BLaER1 treated with 17β-estradiol and CSF1 and Interleukin-3, amounts not matched to agents 10 nM and 100 nM (cell line): ENCODE measurements at regions not wholly inside any gene's neighbourhood (a gene's known extent, or its start where the extent isn't known, plus 50 kb on each side); places are given as distances from the start of the nearest gene placed in this dataset.
A peak's percentile ranks its signal among the peaks of the same experiment; 100 is the strongest.

Experiments used
- H3K27ac ChIP-seq, 11 experiments: shearing (Covaris generic); formaldehyde crosslinking; 2 replicates each; pipeline ENCODE4 v1.8.1; 2022
- H3K27me3 ChIP-seq, 11 experiments: shearing (Covaris generic); formaldehyde crosslinking; 2 replicates each; pipeline ENCODE4 v1.8.1; 2022
- H3K36me3 ChIP-seq, 11 experiments: shearing (Covaris generic); formaldehyde crosslinking; 2 replicates each; pipeline ENCODE4 v1.8.1; 2022
- H3K4me1 ChIP-seq, 10 experiments: shearing (Covaris generic); formaldehyde crosslinking; 2 replicates each; pipeline ENCODE4 v1.8.1; 2022
- H3K4me2 ChIP-seq, 11 experiments: shearing (Covaris generic); formaldehyde crosslinking; 2 replicates each; pipeline ENCODE4 v1.8.1; 2022
- H3K4me3 ChIP-seq, 10 experiments: shearing (Covaris generic); formaldehyde crosslinking; 2 replicates each; pipeline ENCODE4 v1.8.1; 2022
- H3K9ac ChIP-seq, 11 experiments: shearing (Covaris generic); formaldehyde crosslinking; 2 replicates each; pipeline ENCODE4 v1.8.1; 2022
- H3K9me3 ChIP-seq, 11 experiments: shearing (Covaris generic); formaldehyde crosslinking; replicated peaks in 1 of 11; 2 replicates each; pipeline ENCODE4 v1.8.1; 2022
- H4K20me1 ChIP-seq, 11 experiments: shearing (Covaris generic); formaldehyde crosslinking; 2 replicates each; pipeline ENCODE4 v1.8.1; 2022
- Cebpa-rat ChIP-seq, 11 experiments: shearing (Covaris generic); IDR thresholded peaks; 2 replicates each; pipeline ENCODE4 v1.8.1; 2022

DNA sequence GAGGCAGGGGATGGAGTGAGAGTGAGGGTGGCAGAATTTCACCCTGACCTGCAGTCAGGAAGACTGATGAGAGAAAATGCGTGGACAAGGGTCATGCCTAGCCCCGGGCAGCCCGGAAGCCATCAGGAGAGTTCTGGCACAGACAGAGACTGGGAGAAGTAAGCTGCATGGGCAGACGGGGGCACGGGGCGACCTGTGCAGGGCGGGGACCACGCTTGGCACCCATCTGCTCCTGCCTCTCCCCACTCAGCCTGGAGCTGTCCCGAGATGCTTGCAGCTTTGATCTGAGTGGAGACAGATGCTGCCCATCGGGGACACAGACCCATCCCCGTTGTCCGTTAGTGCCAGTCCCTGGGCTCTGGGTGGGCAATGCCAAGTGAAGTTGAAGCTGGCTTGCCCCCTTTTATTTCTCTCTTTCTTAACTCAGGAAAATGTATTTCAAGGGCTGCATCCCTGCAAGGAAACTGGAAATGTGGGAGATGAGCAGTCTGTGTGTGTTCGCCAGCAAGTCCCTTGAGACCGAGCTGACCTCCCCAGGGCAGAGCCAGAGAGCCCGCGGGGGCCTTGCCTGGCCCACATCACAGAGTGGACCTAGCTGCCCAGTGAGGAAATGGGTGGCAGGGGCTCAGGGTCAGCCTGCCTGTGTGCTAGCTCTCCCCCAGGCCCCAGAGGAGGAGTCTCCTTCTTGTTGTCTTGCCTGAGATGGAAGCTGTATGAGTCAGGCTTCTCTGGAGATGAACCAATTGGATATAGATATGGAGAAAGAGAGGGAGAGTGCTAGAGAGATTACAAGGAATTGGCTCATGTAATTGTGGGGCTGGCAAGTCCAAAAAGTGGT, 121.3 kb upstream of the C1orf174 start:
- Histone ChIP-seq H3K27me3 (peaks cover 0 to 6% (median 0%) of the 10 kb centered on the region in 11 experiments; a peak in 3 of 22 replicates), H3K4me2 (peak overlapping the region in 3 of 11 experiments; percentile 12 to 19 (median 15); a peak in 1 of 22 replicates), H3K36me3 (no peaks in the 10 kb centered on the region), H3K4me1 (peaks cover 0 to 67% (median 52%) of the 10 kb centered on the region in 10 experiments; a peak in 18 of 20 replicates), H3K27ac (no peak overlapping the region), H3K4me3 (no peak overlapping the region), H3K9ac (no peak overlapping the region), H3K9me3 (0 out of 22 replicates have a peak, but pooled peaks cover 0 to 5% (median 0%) of the 10 kb centered on the region in 11 experiments), H4K20me1 (no peaks in the 10 kb centered on the region)
- no peak for TF ChIP-seq Cebpa-rat (IDR thresholded peaks at IDR 0.05)

DNA sequence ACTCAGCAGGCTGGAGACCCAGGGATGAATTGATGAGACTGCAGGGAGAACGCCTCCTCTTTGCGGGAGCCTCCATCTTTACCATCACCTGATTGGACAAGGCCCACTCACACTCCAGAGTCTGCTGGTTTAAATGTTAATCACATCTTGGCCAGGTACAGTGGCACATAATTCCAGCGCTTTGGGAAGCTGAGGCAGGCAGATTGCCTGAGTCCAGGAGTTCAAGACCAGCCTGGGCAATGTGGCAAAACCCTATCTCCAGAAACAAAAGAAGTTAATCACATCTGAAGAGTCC, 121.8 kb upstream of the C1orf174 start:
- Histone ChIP-seq H3K9ac (no peak overlapping the region), H4K20me1 (no peaks in the 10 kb centered on the region; a peak in 1 of 22 replicates), H3K36me3 (no peaks in the 10 kb centered on the region), H3K9me3 (0 out of 22 replicates have a peak, but pooled peaks cover 0 to 5% (median 0%) of the 10 kb centered on the region in 11 experiments), H3K4me1 (peaks cover 5 to 73% (median 57%) of the 10 kb centered on the region in 10 experiments), H3K4me2 (0 out of 22 replicates have a peak overlapping the region, but pooled peaks of 1 of the 11 experiments have one; percentile 12), H3K27ac (no peak overlapping the region), H3K4me3 (no peak overlapping the region), H3K27me3 (peaks cover 0 to 12% (median 0%) of the 10 kb centered on the region in 11 experiments; a peak in 6 of 22 replicates)
- TF ChIP-seq Cebpa-rat (IDR thresholded peaks at IDR 0.05): no peak

DNA sequence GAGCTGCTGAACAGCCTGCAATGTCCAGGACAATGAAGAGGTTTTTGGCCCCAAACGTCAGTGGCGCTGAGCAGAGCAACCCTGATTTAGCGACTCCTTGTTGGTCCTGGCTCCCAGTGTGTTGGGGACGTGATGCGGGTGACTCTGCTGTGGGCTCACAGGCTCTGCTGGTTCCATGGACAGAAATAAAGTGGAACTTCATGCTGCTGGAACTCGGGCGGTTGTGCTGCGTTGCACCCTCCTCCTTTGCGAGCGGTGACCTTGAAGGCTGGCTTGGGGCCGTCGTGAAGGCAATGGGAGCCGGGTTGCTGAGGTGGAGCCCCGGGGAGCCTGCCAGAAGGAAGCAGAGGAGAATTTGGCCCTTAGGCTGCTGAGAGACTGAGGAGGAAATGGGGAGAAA, 122.6 kb upstream of the C1orf174 start:
- H3K4me2 ChIP-seq: peak overlapping the region in 8 of 11 experiments; percentile 38 to 84 (median 62); a peak in 13 of 22 replicates
- peaks cover 0 to 20% (median 0%) of the 10 kb centered on the region in 11 experiments; a peak in 6 of 22 replicates for H3K27me3 ChIP-seq
- H4K20me1 ChIP-seq: no peaks in the 10 kb centered on the region; a peak in 1 of 22 replicates
- 0 out of 22 replicates have a peak, but pooled peaks cover 0 to 5% (median 0%) of the 10 kb centered on the region in 11 experiments for H3K9me3 ChIP-seq
- no peak overlapping the region for H3K4me3 ChIP-seq
- H3K4me1 ChIP-seq: peaks cover 13 to 76% (median 61%) of the 10 kb centered on the region in 10 experiments
- no peak for TF ChIP-seq Cebpa-rat (IDR thresholded peaks at IDR 0.05)
- H3K9ac ChIP-seq: no peak overlapping the region
- no peaks in the 10 kb centered on the region for H3K36me3 ChIP-seq
- no peak overlapping the region for H3K27ac ChIP-seq

DNA sequence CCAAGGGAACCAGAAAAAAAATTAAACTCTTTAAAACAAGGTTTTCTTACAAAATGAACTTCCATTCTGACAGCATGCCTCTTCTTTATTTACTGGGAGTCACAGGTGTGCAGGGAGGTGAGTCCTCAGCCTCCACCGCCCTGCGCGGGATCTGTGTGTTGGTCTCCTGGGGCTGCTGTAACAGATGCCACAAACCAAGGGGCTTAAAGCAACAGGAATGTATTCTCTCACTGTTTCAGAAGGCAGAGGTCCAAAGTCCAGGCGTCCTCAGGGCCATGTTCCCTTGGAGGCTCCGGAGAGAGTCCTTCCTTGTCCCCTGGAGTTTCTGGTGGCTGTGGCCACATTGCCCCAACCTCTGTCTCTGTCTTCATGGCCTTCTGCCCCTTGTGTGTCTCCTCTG, 123.6 kb upstream of the C1orf174 start:
- Histone ChIP-seq H3K4me2 (peak overlapping the region in 8 of 11 experiments; percentile 38 to 84 (median 62); a peak in 17 of 22 replicates), H3K27ac (no peak overlapping the region), H3K27me3 (peaks cover 0 to 28% (median 0%) of the 10 kb centered on the region in 11 experiments; a peak in 6 of 22 replicates), H3K4me1 (peaks cover 14 to 76% (median 58%) of the 10 kb centered on the region in 10 experiments), H3K9ac (no peak overlapping the region), H3K4me3 (no peak overlapping the region), H3K36me3 (no peaks in the 10 kb centered on the region), H3K9me3 (0 out of 22 replicates have a peak, but pooled peaks cover 0 to 5% (median 0%) of the 10 kb centered on the region in 11 experiments), H4K20me1 (no peaks in the 10 kb centered on the region; a peak in 1 of 22 replicates)
- TF ChIP-seq Cebpa-rat (IDR thresholded peaks at IDR 0.05): no peak

DNA sequence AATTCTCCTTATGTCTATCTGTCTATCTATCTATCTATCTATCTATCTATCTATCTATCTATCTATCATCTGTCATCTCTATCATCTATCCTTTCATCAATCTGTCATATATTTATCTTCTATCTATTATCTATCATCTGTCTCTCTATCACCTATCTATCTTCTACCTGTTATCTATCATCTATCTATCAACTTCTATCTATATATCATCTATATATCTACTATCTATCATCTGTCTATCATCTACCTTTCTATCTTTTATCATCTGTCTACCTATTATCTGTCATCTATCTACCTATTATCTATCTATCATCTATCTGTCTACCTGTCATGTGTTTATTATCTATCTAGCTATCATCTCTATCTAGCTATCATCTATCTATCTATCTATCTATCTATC, 124.7 kb upstream of the C1orf174 start:
- H3K4me3 ChIP-seq: no peak overlapping the region
- H3K27me3 ChIP-seq: peaks cover 0 to 29% (median 0%) of the 10 kb centered on the region in 11 experiments; a peak in 6 of 22 replicates

DNA sequence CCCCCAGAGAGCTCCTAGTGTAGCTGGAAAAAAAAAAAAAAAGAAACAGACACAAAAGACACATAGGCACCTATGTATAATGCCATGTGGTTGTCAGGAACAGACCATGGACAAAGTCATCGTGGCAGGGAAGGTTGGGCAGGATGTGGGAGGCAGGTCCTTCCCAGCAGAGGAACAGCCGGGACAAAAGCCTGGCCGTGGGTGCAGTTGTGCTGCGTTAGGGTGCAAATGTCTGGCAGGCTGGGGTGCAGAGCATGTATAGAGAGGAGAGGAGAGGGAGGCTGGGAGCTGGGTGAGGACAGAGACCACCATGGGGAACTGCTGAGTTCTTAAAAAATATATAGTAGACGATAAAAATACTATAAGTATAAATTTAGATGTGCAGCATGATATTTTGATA, 125.7 kb upstream of the C1orf174 start:
- no peak for TF ChIP-seq Cebpa-rat (IDR thresholded peaks at IDR 0.05)
- H3K9me3 ChIP-seq: peaks cover under 1 to 11% (median 7%) of the 10 kb centered on the region in 11 experiments; a peak in 16 of 22 replicates
- no peaks in the 10 kb centered on the region; a peak in 1 of 22 replicates for H4K20me1 ChIP-seq
- no peak overlapping the region for H3K9ac ChIP-seq
- no peaks in the 10 kb centered on the region for H3K36me3 ChIP-seq
- H3K4me1 ChIP-seq: peaks cover 14 to 81% (median 58%) of the 10 kb centered on the region in 10 experiments
- no peak overlapping the region for H3K27ac ChIP-seq
- H3K4me3 ChIP-seq: no peak overlapping the region
- H3K4me2 ChIP-seq: peak overlapping the region in 8 of 11 experiments; percentile 88 to 99 (median 97); a peak in 15 of 22 replicates
- peaks cover 0 to 29% (median 0%) of the 10 kb centered on the region in 11 experiments; a peak in 6 of 22 replicates for H3K27me3 ChIP-seq

More for the DNA sequence above, 124.7 kb upstream of the C1orf174 start:
- Histone ChIP-seq H3K36me3 (no peaks in the 10 kb centered on the region), H4K20me1 (no peaks in the 10 kb centered on the region; a peak in 1 of 22 replicates), H3K27ac (no peak overlapping the region), H3K9me3 (peaks cover 0 to 1% (median 0%) of the 10 kb centered on the region in 11 experiments; a peak in 2 of 22 replicates), H3K4me2 (peak overlapping the region in 7 of 11 experiments; percentile 67 to 99 (median 96); a peak in 8 of 22 replicates), H3K9ac (no peak overlapping the region), H3K4me1 (peaks cover 14 to 81% (median 58%) of the 10 kb centered on the region in 10 experiments)
- TF ChIP-seq Cebpa-rat (IDR thresholded peaks at IDR 0.05): no peak

DNA sequence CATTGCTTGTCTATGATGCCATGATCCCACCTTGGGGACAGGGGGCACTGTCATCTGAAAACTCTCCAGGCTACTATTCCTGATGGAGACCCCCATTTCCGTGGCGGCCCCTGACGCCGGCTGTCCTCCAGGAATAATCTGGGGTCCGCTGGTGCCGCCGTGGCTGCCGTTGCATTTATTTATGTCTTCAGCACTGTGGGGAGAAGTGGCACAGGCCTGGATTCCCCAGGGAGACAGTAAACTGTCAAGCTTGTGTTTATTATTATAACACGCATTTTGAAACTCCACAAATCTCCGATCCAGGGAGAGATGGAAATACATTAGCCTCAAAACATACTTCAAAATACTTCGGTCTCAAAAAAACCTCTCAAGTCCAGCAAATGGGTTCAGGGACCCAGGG, 126.9 kb upstream of the C1orf174 start:
- Histone ChIP-seq H3K4me1 (peaks cover 14 to 74% (median 58%) of the 10 kb centered on the region in 10 experiments), H3K4me2 (peak overlapping the region; percentile 71 to 99 (median 96))
- no peak for TF ChIP-seq Cebpa-rat (IDR thresholded peaks at IDR 0.05)

DNA sequence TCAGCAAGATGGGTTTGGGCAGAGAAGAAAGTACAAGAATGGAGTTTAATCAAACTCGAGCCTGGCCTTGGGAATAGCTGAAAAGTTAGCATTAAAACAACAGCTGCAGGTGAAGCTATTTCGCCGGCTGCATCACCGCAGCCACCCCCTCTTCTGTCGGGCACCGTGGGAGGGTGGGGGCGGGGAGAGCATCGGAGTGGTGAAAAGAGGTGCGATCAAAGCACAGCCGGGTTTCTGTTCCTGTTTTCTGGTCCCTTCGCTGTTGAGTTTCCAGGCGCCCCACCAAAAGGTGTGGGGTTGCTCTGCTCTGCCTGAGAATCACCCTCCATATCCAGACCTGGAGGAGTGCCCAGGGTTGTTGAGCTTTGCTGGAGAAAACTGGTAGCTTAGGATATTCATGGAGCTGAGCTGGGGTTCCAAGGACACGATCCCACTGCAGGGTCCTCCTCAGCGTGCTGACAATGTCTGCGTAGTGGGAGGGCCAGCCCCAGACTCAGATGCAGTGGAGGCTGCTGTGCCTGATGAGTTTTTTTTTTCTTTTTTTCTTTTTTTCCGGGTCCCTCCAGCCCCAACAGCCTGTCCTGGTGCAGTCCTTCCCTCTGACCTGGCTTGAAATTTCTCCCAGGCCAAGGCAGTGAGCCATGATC, 127.5 kb upstream of the C1orf174 start:
- Histone ChIP-seq H3K4me2 (peak overlapping the region; percentile 71 to 99 (median 96)), H3K4me3 (peak overlapping the region in 8 of 10 experiments; percentile 25 to 57 (median 40); a peak in 9 of 20 replicates), H3K9me3 (peaks cover 17 to 28% (median 23%) of the 10 kb centered on the region in 11 experiments; a peak in 20 of 22 replicates)

More for the DNA sequence above, 126.9 kb upstream of the C1orf174 start:
- Histone ChIP-seq H3K27ac (peak overlapping the region in 5 of 11 experiments; percentile 24 to 74 (median 68); a peak in 10 of 22 replicates), H4K20me1 (no peaks in the 10 kb centered on the region; a peak in 1 of 22 replicates), H3K4me3 (peak overlapping the region in 9 of 10 experiments; percentile 19 to 57 (median 38); a peak in 16 of 20 replicates), H3K9ac (peak overlapping the region in 8 of 11 experiments; percentile 1 to 70 (median 44); a peak in 14 of 22 replicates), H3K9me3 (peaks cover 11 to 22% (median 18%) of the 10 kb centered on the region in 11 experiments; a peak in 20 of 22 replicates), H3K36me3 (no peaks in the 10 kb centered on the region), H3K27me3 (peaks cover 0 to 29% (median 0%) of the 10 kb centered on the region in 11 experiments; a peak in 6 of 22 replicates)

More for the DNA sequence above, 127.5 kb upstream of the C1orf174 start:
- no peak for TF ChIP-seq Cebpa-rat (IDR thresholded peaks at IDR 0.05)
- Histone ChIP-seq H4K20me1 (no peaks in the 10 kb centered on the region; a peak in 1 of 22 replicates), H3K36me3 (no peaks in the 10 kb centered on the region), H3K27me3 (peaks cover 0 to 29% (median 0%) of the 10 kb centered on the region in 11 experiments; a peak in 6 of 22 replicates), H3K4me1 (peaks cover 14 to 74% (median 58%) of the 10 kb centered on the region in 10 experiments), H3K9ac (peak overlapping the region in 6 of 11 experiments; percentile 7 to 70 (median 56); a peak in 12 of 22 replicates), H3K27ac (peak overlapping the region in 5 of 11 experiments; percentile 24 to 74 (median 68); a peak in 9 of 22 replicates)
